Astrocyte of the cerebellum (primary cell): ENCODE measurements at regions not wholly inside any gene's neighbourhood (a gene's known extent, or its start where the extent isn't known, plus 50 kb on each side); places are given as distances from the start of the nearest gene placed in this dataset.

Experiments
- DNase-seq: peaks from one replicate; pipeline ENCODE4 v3.0.0-alpha.2; 2011; ENCODE audit warnings: low read depth
- H3K4me3 ChIP-seq: 2 replicates; pipeline ENCODE4 v1.5.1; 2011; ENCODE audit warnings: mild to moderate bottlenecking, low read depth, low read length, moderate library complexity
- in situ Hi-C: cut with HindIII; loops from 2 replicates; pipeline ENCODE4 v1.10.0; 2017; ENCODE audit warnings: low sequenced_read_pairs
- TF ChIP-seq, protein P1 (sequence below): IDR thresholded peaks from 2 replicates; pipeline ENCODE4 v1.5.1; 2012; ENCODE audit warnings: low read length, low read depth, moderate library complexity, mild to moderate bottlenecking; ENCODE audit errors: missing control alignments

DNA sequence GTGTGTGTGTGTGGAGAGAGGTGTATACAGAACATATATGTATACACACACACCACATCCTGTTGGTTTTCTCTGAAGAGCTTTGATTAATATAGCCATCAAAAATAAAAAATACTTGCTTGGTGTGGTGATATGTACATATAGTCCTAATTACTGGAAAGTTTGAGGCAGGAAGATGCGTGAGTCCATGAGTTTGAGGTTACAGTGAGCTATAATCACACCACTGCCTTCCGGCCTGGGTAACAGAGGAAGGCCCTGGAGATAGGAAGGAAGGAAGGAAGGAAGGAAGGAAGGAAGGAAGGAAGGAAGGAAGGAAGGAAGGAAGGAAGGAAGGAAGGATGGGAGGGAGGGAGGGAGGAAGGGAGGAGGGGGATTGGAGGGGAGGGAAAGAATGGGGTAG, 360.4 kb upstream of the CPEB2 start:
- no peak for DNase-seq
- no peak overlapping the region for H3K4me3 ChIP-seq
- TF ChIP-seq, protein P1, sequence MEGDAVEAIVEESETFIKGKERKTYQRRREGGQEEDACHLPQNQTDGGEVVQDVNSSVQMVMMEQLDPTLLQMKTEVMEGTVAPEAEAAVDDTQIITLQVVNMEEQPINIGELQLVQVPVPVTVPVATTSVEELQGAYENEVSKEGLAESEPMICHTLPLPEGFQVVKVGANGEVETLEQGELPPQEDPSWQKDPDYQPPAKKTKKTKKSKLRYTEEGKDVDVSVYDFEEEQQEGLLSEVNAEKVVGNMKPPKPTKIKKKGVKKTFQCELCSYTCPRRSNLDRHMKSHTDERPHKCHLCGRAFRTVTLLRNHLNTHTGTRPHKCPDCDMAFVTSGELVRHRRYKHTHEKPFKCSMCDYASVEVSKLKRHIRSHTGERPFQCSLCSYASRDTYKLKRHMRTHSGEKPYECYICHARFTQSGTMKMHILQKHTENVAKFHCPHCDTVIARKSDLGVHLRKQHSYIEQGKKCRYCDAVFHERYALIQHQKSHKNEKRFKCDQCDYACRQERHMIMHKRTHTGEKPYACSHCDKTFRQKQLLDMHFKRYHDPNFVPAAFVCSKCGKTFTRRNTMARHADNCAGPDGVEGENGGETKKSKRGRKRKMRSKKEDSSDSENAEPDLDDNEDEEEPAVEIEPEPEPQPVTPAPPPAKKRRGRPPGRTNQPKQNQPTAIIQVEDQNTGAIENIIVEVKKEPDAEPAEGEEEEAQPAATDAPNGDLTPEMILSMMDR: no peak
- in situ Hi-C loops: no loop called here

DNA sequence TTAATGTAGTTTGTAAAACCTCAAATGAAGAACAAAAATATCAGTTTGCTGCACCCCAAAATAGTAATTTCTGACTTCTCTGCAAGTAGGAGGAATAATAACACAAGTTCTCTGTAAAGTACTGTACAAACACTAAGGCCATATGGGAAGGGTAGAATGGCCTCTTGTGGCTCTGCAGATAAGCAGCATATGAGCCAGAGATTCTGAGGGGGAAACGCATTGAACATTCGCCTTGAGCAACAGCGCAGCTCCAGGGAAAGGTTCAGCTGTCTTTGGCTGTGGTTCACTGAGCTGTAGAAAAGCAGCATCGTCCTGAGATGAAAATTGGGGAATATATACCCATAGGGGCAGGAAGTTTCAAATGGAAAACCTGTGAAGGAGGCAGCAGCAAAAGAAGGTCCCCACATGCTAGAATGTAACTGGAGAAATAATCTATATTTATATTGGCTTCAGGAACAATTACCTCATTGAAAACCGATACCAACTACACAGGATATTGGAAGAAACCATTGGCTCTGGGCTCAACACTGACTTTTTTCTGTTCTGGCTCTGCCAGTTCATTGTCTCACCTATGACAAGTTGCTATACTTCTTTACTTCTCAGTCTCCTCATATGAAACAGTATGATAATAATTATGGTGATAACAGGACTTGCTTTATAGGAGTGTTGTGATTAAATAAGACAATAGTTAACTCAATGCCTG, 357.6 kb upstream of the CPEB2 start:
- no peak for DNase-seq
- no peak overlapping the region for H3K4me3 ChIP-seq
- in situ Hi-C loops: no loop called here
- TF ChIP-seq, protein P1: no peak

DNA sequence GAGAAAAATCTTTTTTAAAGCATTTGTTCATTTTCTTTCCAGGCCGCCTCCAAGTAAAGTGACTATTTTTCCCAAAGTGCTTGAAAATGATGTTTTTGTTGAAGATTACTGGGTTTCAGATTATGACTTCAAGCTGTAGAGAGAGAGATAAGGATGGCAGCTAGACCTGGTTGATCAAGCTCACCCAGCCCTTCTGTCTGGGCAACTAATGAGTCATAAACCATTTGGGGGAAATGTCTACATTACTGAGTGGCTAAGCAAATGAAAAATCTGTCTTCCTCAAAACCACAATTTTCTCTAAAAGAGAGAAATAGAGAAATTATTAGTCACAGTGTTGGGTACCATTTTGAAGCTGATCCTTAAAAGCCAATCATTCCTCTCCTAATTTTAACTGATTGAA, 355.4 kb upstream of the CPEB2 start:
- no peak for DNase-seq
- TF ChIP-seq, protein P1: no peak
- H3K4me3 ChIP-seq: no peak overlapping the region
- in situ Hi-C loops: no loop called here

DNA sequence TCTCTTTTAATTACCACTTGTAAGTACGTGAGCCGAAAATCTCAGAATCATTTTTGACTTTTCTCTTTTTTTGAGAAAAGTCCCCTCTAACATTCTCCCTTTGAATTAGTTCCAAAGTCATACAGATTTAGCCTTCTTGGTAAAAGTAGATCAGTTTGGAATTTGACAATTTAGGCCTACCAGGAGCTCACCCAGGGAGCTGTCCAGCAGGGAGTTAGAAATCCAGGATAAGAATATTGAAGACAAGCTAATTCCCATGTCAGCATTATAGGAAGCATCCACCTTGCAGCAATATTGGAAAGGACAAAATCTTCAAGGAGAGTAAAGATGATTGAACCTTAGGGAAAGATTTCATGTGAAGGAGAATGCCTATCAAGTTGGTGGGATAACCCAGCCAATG, 352.2 kb upstream of the CPEB2 start:
- TF ChIP-seq, protein P1: no peak
- no peak overlapping the region for H3K4me3 ChIP-seq
- peak; percentile 8 for DNase-seq
- in situ Hi-C loops: loop anchor here (5.0 to 10.0 kb wide), 2 partner anchors 37 to 235 kb away; no protein-coding TSS in a partner anchor

DNA sequence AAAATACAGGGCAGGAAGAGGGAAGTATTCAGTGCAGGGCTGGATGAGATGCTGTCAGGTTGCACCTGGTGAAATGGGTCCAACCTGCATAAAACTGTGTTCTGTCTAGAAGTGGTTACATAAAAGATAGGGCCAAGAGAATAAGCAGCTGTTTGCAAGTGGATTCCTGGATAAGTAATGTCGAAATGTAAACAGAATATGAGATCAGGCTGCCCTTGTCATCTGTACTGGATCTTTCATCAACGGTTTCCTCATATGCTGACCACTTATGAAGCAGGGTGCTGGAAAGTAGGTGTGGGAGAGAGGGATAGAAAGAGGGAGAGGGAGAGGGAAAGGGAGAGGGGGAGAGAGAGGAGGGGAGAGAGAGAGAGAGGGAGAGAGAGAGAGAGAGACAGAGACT, 349.8 kb upstream of the CPEB2 start:
- in situ Hi-C loops: loop anchor here (5.0 to 10.0 kb wide), 2 partner anchors 35 to 238 kb away; no protein-coding TSS in a partner anchor
- DNase-seq: no peak
- H3K4me3 ChIP-seq: no peak overlapping the region
- TF ChIP-seq, protein P1: no peak

DNA sequence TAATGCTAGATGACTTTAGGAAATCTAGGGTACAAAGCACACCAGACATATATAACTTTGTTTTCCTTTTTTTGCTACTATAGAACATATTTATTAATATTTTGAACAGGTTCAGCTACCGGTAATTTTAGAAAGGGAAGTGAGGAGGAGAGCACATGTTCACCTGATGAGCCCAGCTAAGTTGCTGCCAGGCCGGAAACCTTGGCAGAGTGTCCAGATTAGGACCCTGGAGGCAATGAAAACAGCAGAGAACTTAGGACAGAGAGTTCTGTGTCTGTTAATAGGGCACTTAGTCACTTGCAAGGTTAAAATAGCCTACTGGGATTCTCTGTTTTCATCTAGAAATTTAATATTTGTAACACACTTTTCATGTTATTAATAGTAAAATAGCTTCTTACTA, 348.9 kb upstream of the CPEB2 start:
- TF ChIP-seq, protein P1: no peak
- in situ Hi-C loops: loop anchor here (5.0 to 10.0 kb wide), 2 partner anchors 34 to 239 kb away; no protein-coding TSS in a partner anchor
- DNase-seq: no peak
- no peak overlapping the region for H3K4me3 ChIP-seq
